ENCODE measurements at regions not wholly inside any gene's neighbourhood (a gene's known extent, or its start where the extent isn't known, plus 50 kb on each side); places are given as distances from the start of the nearest gene placed in this dataset.

- no peak for TF ChIP-seq ZNF274 (IDR thresholded peaks at IDR 0.05; ENCODE audit: low read depth, low read length)
- TF ChIP-seq YY1 (IDR thresholded peaks at IDR 0.05; ENCODE audit: insufficient read depth, insufficient read length), result no peak
These were observed 131.3 kb upstream of the TWIST2 start for GRCh38 chr2:238716585-238716984.

Measured in NT2/D1 (cell line).